Left cardiac atrium (tissue), 4 donors: ENCODE measurements at regions not wholly inside any gene's neighbourhood (a gene's known extent, or its start where the extent isn't known, plus 50 kb on each side); places are given as distances from the start of the nearest gene placed in this dataset.

Source experiments
- ATAC-seq, 2 donors: fragments of 200-7000 bp; cut with Tn5 transposase; one replicate each; pipeline ENCODE4 v1.9.1; 2020; ENCODE audit warnings: mild to moderate bottlenecking in 2 of 2, moderate library complexity in 2 of 2
- DNase-seq: peaks from one replicate; pipeline ENCODE4 v3.0.0-alpha.2; 2020
- intact Hi-C, 2 donors: fragments of 100-400 bp; cut with DNase I; formaldehyde crosslinking; loops; one replicate each; pipeline versions ENCODE4 v1.14.1 to v1.15.1; 2022 to 2023
- donor health status: DM: no; HTN: yes; CAD: no.
- donor health status: DM: no; HTN: yes; CAD: no; lungs with severe emphysema.
- donor health status: DM: yes; HTN: yes; CAD: no.
- donor health status: Dilated cardiomyopathy.

- ATAC-seq (no peak), DNase-seq (no peak)
- intact Hi-C loops, result no loop called here
These were observed 346.6 kb downstream of the AASDHPPT start for GRCh38 chr11:106424111-106424510.

GRCh38 chr11:106425819-106426218, 348.4 kb downstream of the AASDHPPT start:
- no peak for ATAC-seq
- intact Hi-C loops, result no loop called here
- DNase-seq, result no peak

GRCh38 chr11:106426696-106427095, 349.2 kb downstream of the AASDHPPT start:
- no peak for ATAC-seq
- intact Hi-C loops, result no loop called here

GRCh38 chr11:106427736-106428135, 350.3 kb downstream of the AASDHPPT start:
- intact Hi-C loops, result no loop called here
- DNase-seq (no peak), ATAC-seq (no peak)

More at GRCh38 chr11:106426696-106427095, 349.2 kb downstream of the AASDHPPT start:
- no peak for DNase-seq

- ATAC-seq (no peak), DNase-seq (no peak)
- intact Hi-C loops, result no loop called here
These were observed 364.6 kb downstream of the AASDHPPT start for GRCh38 chr11:106442032-106442431.

GRCh38 chr11:106446302-106446701, 368.8 kb downstream of the AASDHPPT start:
- DNase-seq (no peak), ATAC-seq (no peak)
- intact Hi-C loops, result no loop called here

- ATAC-seq, result no peak
- intact Hi-C loops, result no loop called here
These were observed 369.5 kb downstream of the AASDHPPT start for GRCh38 chr11:106446955-106447354.

GRCh38 chr11:106447631-106448191, 370.2 kb downstream of the AASDHPPT start:
- no peak for DNase-seq
- intact Hi-C loops, result no loop called here
- no peak for ATAC-seq

More at GRCh38 chr11:106446955-106447354, 369.5 kb downstream of the AASDHPPT start:
- no peak for DNase-seq

GRCh38 chr11:106449763-106450162, 372.3 kb downstream of the AASDHPPT start:
- DNase-seq (no peak), ATAC-seq (no peak)

GRCh38 chr11:106451228-106451922, 373.9 kb downstream of the AASDHPPT start:
- intact Hi-C loops, result no loop called here
- ATAC-seq, result no peak
- no peak for DNase-seq

More at GRCh38 chr11:106449763-106450162, 372.3 kb downstream of the AASDHPPT start:
- intact Hi-C loops, result no loop called here

- intact Hi-C loops, result no loop called here
These were observed 379.2 kb downstream of the AASDHPPT start for GRCh38 chr11:106456647-106457046.

GRCh38 chr11:106457727-106458126, 380.3 kb downstream of the AASDHPPT start:
- DNase-seq (no peak), ATAC-seq (peak in 1 of 2 donors; percentile 76)
- intact Hi-C loops, result no loop called here

More at GRCh38 chr11:106456647-106457046, 379.2 kb downstream of the AASDHPPT start:
- ATAC-seq (no peak), DNase-seq (no peak)

- DNase-seq, result no peak
- no peak for ATAC-seq
- intact Hi-C loops, result no loop called here
These were observed 381.7 kb downstream of the AASDHPPT start for GRCh38 chr11:106459135-106459534.

- no peak for ATAC-seq
- intact Hi-C loops, result no loop called here
- no peak for DNase-seq
These were observed 383.8 kb downstream of the AASDHPPT start for GRCh38 chr11:106461148-106461691.

- ATAC-seq, result no peak
These were observed 384.5 kb downstream of the AASDHPPT start for GRCh38 chr11:106461839-106462545.

GRCh38 chr11:106463154-106463553, 385.7 kb downstream of the AASDHPPT start:
- DNase-seq (no peak), ATAC-seq (peak; percentile 32 to 44)
- intact Hi-C loops, result no loop called here

More at GRCh38 chr11:106461839-106462545, 384.5 kb downstream of the AASDHPPT start:
- DNase-seq, result no peak
- intact Hi-C loops, result no loop called here

GRCh38 chr11:106463796-106464201, 386.3 kb downstream of the AASDHPPT start:
- peak; percentile 24 for ATAC-seq
- intact Hi-C loops, result no loop called here

GRCh38 chr11:106464728-106465127, 387.3 kb downstream of the AASDHPPT start:
- ATAC-seq (no peak), DNase-seq (no peak)
- intact Hi-C loops, result no loop called here

More at GRCh38 chr11:106463796-106464201, 386.3 kb downstream of the AASDHPPT start:
- DNase-seq, result no peak

- ATAC-seq (no peak), DNase-seq (no peak)
- intact Hi-C loops, result no loop called here
These were observed 389.1 kb downstream of the AASDHPPT start for GRCh38 chr11:106466521-106467080.

GRCh38 chr11:106467501-106467900, 390.0 kb downstream of the AASDHPPT start:
- intact Hi-C loops, result no loop called here

More at GRCh38 chr11:106467501-106467900, 390.0 kb downstream of the AASDHPPT start:
- ATAC-seq, result no peak
- no peak for DNase-seq
